EH (cell line): ENCODE measurements at regions not wholly inside any gene's neighbourhood (a gene's known extent, or its start where the extent isn't known, plus 50 kb on each side); places are given as distances from the start of the nearest gene placed in this dataset.
"Not testable (repeated sequence)": the region's sequence is repeated elsewhere in the genome, so short reads cannot be mapped to it uniquely, and the experiment has no call there.

Experiments used
- DNase-seq: peaks from one replicate; pipeline ENCODE4 v3.0.0-alpha.2; 2015; ENCODE audit warnings: low read depth

DNA sequence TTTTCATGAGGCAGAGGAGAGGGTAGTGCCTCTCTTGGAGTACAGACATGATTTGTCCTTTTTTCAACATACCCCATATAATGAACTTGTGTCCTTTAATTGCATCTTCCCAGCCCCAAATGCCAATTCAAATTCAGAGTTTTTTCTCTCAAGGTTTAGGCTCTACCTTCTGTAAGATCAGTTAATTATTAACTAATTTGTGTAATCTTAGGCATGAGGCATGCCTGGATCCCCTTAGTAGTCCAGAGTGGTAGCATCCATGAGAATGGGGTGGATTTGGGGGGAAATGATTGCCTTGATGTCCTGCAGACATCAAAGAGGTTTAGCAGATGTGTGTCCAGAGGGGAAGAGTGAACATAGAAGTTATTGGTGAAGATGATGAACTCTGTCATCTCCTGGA, 533.3 kb downstream of the LRRC70 start:
- DNase-seq: no peak

DNA sequence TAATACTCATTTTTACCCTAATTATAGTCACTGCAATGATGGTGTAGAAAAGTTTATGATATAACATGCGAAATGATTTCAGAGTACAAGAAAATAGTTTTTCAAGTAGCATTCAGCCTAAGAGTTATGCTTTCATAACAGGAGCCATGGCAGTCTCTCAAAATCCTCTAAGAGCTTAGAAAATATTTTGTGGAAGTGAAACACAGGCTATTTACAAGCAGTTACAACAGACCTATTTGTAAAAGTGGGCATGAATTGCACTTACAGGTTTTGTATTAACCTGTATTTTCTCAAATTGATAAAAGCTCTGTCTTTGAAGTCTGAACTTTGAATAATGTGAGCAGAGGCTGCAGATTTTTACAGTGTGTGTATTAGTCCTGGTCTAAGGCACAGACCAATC, 523.3 kb downstream of the LRRC70 start:
- no peak for DNase-seq

DNA sequence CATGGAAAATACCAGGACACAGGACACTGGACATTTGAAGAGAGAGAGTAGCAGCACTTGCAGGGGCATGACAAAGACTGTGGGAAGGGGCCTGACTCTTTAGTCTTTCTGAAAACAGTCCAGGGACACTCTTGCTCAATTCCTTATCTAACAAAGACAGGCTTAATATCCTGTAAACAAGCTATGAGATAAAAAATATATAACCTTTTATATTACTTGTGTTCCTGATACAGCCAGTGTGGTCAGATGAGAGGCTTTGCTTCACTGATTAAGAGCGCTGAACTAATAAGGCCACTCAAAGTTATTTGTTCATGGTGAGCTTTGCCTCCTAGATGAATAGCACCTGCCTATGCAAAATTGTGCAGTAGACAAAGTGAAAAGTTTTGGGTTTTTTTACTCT, 518.7 kb downstream of the LRRC70 start:
- no peak for DNase-seq

DNA sequence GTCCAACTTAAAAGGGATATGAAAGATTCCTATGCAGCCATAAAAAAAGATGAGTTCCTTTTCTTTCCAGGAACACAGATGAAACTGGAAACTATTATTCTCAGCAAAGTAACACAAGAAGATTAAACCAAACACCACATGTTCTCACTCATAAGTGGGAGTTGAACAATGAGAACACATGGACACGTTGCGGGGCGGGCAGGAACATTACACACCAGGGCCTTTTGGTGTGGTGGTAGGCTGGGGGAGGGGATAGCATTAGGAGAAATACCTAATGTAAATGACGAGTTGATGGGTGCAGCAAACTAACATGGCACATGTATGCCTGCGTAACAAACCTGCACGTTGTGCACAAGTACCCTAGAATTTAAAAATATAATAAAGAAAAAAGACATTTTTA, 516.1 kb downstream of the LRRC70 start:
- DNase-seq: no peak

DNA sequence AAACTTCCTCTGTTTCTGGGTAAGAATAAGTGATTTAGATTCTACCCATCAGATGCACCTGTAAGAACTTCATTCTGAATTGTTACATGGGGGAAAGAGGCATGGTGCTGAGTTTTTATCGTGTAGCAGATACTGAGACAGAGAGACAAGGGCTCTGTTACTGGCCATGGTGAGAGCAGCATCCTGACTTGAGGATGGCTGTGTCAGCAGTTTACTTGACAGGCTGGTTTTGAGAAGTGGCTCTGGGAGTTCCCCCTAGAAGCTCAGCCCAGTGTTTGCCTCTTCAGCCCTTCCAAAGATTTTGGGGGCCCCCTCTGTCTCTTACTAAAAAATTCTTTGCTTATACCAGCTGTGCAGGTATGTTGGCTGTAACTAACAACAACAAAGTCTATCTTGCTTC, 510.5 kb downstream of the LRRC70 start:
- DNase-seq: no peak

DNA sequence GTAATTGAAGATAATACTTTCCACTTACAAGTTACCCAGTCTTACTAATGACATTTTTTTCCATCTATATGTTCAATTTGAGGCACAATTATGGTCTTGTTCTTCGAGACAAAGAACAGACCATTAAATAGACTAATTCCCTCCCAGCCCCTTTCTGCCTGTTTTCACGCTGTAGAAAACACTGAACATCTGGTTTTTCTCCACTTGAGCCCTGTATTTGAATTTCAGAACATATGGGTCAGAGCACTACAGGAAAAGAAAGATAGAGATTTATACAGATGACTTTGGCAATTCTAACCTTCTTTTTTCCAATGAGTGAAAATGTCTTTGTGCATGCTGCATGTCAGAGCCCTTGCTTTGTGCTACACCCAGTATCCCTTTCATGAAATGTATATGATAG, 506.9 kb downstream of the LRRC70 start:
- DNase-seq: no peak

DNA sequence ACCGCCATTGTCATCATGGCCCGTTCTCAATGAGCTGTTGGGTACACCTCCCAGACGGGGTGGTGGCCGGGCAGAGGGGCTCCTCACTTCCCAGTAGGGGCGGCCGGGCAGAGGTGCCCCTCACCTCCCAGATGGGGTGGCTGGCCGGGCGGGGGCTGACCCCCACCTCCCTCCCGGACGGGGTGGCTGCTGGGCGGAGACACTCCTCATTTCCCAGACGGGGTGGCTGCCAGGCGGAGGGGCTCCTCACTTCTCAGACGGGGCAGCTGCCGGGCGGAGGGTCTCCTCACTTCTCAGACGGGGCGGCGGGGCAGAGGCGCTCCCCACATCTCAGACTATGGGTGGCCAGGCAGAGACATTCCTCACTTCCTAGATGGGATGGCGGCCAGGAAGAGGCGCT, 505.1 kb downstream of the LRRC70 start:
- DNase-seq: not testable (repeated sequence)

DNA sequence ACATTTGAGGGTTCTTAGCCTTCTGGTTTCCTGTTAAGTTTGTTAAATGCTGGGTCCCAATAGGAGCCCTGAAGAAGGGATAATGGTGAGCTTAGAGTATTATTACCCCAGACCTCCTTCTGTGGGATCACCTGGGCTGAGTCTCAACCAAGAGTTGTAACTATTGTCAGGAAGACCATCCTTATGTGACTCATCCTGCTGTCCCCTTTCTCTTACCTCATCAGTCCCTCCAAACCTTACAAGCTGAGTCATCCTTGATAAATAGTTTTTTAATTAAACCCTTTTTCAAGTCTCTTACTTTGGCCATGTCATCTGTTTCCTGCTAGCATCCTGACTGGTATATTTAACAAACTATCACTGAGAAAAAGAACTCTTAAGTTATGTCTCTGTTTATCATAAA, 502.8 kb downstream of the LRRC70 start:
- DNase-seq: no peak

DNA sequence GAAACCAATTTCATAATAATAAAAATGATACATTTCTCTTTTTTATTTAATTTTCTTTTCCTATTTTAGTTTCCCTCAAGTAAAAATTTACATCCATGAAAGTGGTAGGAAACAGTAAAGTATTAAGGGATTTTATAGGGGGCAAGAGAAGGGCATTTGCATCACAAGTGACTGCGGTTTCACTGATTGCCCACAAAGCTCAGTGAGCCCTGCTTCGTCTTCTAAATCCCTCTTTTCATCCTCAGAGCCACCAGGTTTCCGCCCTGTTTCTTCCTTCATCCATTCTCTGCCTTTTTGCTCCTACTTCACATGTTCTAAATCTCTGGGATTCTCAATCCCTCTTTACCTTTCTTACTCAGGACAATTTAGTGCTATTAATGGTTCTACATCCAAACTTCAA, 491.4 kb downstream of the LRRC70 start:
- DNase-seq: no peak

DNA sequence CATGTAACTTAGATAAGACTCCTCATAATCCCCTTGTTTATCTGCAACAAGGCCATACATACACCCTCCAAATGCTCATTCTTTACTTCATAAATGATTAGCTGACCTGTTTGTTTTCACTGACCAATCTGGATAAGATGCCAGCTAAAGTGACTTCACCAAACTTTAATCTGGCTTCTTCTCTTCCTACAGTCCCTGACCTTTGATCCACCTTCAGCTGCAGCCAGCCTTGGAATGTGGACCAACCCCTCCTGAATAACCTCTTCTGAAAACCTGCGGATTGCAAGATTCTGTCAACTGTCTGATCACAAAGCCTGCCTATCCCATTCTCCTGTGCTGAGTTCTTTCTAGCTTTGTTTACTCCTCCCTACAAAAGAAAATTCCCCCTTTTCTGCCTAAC, 476.8 kb downstream of the LRRC70 start:
- no peak for DNase-seq

DNA sequence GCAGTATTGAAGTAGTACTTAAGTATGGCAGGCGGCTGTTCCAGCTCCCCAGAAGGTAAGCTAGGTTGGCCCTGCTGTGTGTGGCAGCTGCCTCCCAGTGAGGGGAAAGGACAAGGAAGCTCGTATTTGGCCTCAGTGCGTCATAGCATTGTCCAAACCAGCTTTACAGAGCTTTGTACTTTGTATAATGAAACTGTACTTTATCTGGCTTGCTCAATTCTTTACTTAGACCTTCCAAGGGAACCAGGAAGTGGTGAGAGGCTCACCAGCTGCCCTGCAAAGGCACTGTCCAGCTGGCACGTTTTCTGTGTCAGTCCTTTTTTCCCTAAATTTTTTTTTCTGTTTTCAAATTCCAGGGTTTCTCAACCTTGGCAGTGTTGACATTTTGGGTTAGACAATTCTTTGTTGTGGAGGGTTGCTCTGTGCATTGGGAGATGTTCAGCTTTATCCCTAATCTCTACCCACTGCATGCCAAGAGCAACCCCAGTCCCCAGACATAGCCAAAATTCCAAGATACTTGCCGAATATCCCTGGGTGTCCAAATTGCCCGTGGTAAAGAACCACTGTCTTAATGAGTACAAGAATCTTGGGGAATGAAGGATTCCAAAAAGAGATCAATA, 474.5 kb downstream of the LRRC70 start:
- DNase-seq: no peak

DNA sequence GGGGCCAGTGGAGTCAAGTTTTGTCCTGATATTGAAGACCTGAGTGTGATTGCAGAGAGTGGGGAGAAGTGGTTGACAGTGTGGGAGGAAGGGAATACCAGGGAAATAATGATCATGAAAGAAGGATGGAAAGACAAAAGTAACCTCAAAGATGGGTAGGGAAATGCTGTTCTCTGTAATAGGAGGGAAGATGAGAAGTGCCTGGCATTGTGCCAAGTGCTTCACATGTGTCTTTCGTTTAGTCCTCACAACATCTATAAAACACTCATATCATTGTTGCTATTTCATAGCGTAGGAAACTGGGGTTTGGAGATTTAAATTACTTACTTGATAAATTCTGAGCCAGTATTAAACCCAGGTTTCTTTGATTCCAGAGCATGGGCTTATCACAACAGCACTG, 472.3 kb downstream of the LRRC70 start:
- no peak for DNase-seq

DNA sequence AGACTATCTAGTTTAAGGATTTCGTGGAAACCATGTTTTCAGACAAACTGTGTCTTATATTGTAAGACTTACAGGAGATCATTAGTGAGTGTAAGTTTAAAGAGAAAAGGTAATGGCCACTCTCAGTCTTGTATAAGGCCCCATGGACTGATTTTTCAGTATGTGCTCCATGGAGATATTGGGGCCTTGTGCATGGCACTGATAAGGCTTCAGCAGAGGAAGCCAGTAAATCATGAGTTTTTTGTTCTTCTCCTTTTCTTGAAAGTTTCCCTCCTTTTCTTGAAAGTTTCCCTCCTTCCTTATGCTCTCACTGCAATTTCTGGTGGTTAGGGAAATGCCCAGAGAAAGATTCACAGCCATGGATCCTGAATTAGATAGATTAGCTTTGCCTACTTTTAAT, 471.3 kb downstream of the LRRC70 start:
- no peak for DNase-seq

DNA sequence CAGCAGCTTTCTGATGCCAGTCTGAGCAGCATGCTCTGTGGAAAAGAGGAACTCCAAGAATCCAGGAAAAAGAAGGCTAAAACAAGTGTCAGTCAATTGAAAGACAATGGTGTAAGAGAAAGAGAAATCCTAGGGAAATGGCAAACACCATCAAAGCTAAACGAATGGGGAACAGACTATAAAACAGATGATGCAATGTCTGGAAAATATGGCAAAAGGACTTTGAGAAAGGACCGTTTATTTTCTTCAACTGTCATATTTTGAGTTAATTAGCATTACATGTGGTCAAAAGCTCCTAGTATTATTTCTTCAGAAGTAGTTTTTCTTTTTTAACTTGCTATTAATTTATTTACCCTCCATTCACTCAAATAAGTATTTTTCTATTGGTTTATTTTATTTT, 465.2 kb downstream of the LRRC70 start:
- DNase-seq: no peak

DNA sequence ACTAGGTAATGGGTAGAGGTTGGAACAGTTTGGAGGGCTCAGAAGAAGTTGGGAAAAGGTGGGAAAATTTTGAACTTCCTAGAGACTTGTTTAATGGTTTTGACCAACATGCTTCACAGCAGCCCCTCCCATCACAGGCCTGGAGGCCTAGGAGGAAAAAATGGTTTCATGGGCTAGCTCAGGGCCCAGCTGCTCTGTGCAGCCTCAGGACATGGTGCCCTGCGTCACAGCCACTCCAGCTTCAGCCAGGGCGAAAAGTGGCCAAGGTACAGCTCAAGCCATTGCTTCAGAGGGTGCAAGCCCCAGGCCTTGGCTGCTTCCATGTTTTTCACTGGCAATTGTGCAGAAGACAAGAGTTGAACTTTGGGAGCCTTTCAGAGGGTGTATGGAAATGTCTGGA, 453.7 kb downstream of the LRRC70 start:
- no peak for DNase-seq

DNA sequence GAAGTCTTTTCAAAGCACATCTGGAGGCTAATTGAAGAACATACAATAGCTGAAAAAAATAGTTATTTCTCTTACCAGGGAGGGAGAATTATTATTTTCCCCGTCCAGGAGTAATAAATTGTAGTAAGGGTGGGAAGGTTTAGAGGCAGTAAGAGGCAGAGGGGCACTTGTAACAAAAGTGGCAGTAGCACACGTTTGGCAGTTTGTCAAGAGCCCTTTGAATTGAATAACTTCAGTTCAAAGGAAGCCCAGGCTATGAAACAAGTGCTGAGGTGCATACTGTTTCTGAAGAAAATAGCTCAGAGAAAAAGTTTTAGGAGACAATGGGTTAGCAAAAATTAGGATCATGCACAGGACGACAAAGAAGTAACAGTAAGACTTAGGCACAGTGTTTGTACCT, 451.3 kb downstream of the LRRC70 start:
- no peak for DNase-seq

DNA sequence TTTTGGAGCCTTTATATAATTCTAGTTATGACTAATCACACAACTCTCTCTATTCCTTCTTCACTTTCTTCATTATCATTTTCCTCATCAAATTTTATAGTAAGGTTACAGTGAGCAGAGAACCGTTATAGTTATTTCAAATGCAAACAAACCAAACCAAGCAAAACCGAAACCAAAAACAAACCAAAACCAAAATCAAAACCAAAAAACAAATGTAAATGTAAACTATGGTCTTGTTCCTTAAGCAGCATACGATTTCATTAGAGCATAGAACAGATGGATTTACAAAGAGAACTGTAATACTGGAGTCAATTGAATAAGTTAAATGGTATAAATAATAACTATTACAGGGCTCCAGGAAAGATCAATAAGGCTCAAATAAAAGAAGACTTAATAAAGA, 447.1 kb downstream of the LRRC70 start:
- no peak for DNase-seq

DNA sequence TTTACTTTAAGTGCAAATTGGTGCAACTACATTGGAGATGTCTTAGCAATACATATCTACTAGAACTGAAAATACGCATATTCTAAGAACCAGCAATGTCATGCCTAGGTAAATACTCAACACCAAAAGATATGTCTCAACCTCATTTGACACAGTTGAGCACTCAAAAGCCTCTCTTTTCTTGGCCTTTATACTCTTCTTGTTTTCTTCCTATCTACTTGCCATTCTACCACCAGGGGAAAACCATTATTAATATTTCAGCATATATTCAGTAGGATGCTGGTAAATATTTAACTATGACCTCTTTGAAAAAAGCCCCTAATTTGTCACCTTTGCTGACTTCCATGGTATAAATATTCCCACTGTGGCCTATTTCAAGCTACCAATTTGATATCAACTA, 443.8 kb downstream of the LRRC70 start:
- DNase-seq: no peak

DNA sequence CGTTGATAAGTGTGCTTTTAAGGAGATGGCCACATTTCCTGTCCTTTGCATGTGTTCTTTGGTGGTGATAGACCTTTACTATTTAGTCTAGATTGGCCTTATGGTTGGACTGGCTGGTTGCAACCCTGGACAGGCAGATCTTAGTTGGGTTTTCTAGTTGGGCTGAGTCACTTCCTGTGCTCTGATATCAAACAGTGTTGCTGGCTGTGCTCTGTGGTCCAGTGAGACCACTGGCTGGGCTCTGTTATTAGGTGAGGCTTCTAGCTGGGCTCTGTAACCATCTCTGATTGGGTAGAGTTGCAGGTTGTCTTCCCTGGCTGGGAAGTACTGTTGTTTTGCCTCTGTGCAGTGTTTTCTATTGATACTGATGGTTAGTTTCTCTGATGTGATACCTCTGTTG, 432.5 kb downstream of the LRRC70 start:
- DNase-seq: no peak

DNA sequence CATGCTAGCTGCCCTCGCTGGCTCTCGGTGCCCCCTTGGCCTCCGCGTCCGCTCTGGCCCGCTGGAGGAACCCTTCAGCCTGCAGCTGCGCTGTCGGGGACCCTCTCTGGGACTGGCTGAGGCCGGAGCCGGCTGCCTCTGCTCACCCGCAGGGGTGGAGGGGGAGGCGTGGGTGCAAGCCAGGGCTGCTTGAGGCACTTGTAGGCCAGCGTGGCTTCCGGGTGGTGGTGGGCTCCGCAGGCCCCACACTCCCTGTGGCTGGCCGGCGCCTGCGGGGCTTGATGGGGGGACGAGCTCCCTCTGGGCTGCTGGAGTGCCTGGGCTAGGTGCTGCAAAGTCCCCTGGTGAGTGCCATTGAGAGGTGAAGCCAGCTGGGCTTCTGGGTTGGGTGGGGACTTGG, 429.6 kb downstream of the LRRC70 start:
- no peak for DNase-seq

DNA sequence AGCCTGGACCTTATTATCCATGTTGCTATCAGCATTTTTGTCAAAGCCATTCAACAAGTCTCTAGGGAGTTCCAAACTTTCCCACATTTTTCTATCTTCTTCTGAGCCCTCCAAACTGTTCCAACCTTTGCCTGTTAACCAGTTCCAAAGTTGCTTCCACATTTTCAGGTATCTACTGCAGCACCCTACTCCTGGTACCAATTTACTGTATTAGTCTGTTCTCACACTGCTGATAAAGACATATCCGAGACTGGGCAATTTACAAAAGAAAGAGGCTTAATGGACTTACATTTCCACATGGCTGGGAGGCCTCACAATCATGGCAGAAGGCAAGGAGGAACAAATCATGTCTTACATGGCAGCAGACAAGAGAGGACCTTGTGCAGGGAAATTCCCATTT, 416.2 kb downstream of the LRRC70 start:
- DNase-seq: not testable (repeated sequence)

DNA sequence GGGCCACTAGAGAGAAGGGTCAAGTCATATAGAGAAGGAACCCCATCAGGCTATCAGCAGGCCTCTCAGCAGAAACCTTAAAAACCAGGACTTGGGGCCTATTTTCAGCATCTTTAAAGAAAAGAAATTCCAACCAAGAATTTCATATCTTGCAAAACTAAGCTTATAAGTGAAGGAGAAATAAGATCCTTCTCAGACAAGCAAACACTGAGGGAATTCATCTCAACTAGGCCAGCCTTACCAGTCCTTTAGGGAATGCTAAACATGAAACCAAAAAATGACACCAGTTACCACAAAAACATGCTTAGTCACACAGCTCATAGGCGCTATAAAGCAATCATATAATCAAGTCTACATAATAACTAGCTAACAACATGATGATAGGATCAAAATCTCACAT, 407.1 kb downstream of the LRRC70 start:
- DNase-seq: no peak

DNA sequence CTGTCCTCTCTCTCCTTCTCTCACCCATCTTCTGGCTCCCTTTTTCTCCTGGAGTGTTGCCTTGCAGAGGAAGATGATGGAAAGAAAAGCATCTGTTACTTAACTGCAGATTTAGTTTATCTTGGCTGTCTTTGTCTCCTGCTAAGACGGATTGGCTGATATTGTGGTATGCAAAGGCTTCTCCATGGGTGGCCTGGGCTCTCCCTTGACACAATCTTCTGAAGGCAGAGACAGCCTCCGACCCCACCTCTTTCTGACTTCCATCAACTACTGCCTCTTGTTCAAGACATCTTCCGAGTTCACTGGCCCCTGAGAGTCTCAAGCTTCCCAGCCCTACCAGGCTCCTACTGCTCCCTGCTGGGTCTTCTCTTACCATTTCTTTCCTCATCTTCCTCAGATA, 403.7 kb downstream of the LRRC70 start:
- DNase-seq: no peak

DNA sequence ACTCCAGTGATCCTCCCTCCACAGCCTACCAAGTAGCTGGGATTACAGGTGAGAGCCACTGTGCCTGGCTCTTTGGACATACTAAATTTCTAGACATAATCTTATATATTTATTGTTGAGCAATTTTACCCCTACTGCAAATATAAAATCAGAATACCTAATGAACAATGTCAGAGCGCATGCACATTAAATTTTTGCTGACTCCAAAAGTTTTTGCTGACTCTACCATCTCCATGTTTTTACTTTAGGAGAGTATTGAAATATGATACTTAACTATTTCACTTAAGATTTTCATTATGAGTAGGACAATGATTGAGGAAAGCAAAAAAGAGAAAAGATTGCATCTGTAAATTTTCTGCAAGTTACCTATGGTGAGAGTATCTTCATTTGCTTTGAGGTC, 402.3 kb downstream of the LRRC70 start:
- no peak for DNase-seq

DNA sequence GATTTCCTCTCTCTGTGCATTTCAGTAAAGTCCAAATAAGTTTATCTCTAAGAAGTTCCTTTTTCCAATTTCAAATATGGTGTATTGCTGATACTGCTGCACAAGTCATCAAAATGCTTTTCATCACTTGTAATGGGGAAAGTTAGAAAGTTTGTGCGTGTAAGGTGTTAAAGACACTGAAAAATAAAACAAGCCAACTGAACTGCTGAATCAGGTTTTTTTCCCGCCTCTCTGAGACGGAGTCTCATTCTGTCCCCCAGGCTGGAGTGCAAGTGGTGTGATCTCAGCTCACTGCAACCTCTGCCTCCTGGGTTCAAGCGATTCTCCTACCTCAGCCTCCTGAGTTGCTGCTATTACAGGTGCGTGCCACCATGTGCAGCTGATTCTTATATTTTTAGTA, 400.9 kb downstream of the LRRC70 start:
- no peak for DNase-seq
